Coronary artery (tissue), 2 donors: ENCODE measurements at regions not wholly inside any gene's neighbourhood (a gene's known extent, or its start where the extent isn't known, plus 50 kb on each side); places are given as distances from the start of the nearest gene placed in this dataset.

Source experiments
- DNase-seq: peaks from one replicate; pipeline ENCODE4 v3.0.0-alpha.2; 2017; ENCODE audit warnings: low spot score
- H3K27ac ChIP-seq, 2 donors: fragments of 200-600 bp; sonication (generic); one replicate each; pipeline ENCODE4 v1.5.1; 2016 to 2019
- H3K4me3 ChIP-seq: fragments of 200-600 bp; sonication (generic); 2 replicates; pipeline ENCODE4 v1.5.1; 2016; ENCODE audit warnings: mild to moderate bottlenecking, moderate library complexity
- TF ChIP-seq, protein P1 (sequence below): fragments of 200-600 bp; sonication (generic); IDR thresholded peaks from one replicate; pipeline ENCODE4 v1.5.1; 2019; ENCODE audit warnings: antibody characterized with exemption

GRCh38 chr7:16123117-16123770 lies 298.1 kb downstream of the CRPPA start:
- DNase-seq = no peak
- Histone ChIP-seq H3K27ac (no peak overlapping the region), H3K4me3 (no peak overlapping the region)
- TF ChIP-seq, protein P1, sequence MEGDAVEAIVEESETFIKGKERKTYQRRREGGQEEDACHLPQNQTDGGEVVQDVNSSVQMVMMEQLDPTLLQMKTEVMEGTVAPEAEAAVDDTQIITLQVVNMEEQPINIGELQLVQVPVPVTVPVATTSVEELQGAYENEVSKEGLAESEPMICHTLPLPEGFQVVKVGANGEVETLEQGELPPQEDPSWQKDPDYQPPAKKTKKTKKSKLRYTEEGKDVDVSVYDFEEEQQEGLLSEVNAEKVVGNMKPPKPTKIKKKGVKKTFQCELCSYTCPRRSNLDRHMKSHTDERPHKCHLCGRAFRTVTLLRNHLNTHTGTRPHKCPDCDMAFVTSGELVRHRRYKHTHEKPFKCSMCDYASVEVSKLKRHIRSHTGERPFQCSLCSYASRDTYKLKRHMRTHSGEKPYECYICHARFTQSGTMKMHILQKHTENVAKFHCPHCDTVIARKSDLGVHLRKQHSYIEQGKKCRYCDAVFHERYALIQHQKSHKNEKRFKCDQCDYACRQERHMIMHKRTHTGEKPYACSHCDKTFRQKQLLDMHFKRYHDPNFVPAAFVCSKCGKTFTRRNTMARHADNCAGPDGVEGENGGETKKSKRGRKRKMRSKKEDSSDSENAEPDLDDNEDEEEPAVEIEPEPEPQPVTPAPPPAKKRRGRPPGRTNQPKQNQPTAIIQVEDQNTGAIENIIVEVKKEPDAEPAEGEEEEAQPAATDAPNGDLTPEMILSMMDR = no peak

DNA sequence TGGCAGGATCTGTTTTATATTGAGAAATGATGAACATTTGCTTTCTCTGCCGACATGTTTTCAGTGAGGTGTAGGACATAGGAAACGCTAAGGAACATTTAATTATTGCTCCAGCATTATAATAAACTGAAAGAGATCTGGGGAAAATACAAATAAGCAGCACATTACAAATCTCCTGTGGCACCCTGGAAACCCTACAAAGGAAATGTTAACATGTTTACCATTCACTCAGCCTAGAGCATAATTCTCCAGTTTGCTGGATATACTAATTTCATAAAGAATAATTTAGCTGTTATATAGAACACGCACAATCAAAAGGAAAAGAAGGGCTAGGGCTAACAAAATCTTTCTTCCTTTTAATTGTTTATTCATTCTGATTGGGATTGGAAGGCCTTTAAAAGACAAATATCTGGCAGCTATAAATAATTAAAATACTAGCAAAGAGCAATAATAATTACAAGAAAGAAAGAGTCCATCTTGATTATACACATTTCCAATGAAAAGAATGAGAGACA lies 299.4 kb downstream of the CRPPA start:
- Histone ChIP-seq H3K4me3 (no peak overlapping the region), H3K27ac (no peak overlapping the region)
- TF ChIP-seq, protein P1 = no peak
- no peak for DNase-seq

- Histone ChIP-seq H3K4me3 (no peak overlapping the region), H3K27ac (no peak overlapping the region)
- TF ChIP-seq, protein P1 = no peak
- no peak for DNase-seq
Measured at GRCh38 chr7:16115374-16115773, 306.0 kb downstream of the CRPPA start.

- Histone ChIP-seq H3K4me3 (no peak overlapping the region), H3K27ac (no peak overlapping the region)
- DNase-seq = no peak
- TF ChIP-seq, protein P1 = no peak
Measured at GRCh38 chr7:16114633-16115032, 306.7 kb downstream of the CRPPA start.

- DNase-seq = no peak
- Histone ChIP-seq H3K4me3 (no peak overlapping the region), H3K27ac (no peak overlapping the region)
- TF ChIP-seq, protein P1 = no peak
Measured at GRCh38 chr7:16114071-16114470, 307.3 kb downstream of the CRPPA start.

DNA sequence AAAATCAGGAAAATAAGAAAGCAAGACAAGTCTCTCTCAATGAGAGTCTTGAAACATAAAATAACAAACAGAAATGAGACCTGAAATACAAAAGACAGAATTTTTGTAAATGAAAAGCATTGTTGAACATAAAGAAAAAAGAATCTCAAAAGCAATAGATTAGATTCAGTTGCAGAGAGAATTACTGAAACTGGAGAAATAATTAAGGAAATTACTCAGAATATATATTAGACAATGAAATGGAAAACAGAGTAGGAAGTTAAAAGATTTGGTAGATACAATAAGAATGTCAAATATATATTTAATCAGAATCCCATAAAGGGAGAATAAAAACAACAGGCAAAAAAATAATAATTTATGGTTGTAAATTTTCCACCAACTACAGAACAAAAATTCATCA lies 308.3 kb downstream of the CRPPA start:
- TF ChIP-seq, protein P1 = no peak
- DNase-seq = no peak

DNA sequence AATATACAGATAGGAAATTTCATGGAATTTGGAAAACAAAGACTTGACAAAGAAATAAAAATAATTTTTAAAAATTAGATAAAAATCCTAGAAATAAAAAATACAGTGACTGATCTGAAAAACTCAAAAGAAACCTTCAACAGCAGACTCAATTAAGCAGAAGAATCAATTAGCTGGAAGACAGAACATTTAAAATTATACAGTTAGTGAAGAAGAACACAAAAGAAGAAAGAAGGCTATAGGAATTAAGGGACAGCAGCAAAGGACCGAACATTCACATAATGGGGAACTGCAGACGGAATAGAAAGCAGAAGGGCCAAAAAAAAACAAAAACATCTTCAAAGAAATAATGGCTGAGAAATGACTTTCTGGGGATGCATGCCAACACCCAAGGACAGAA lies 314.5 kb downstream of the CRPPA start:
- DNase-seq = no peak
- no peak overlapping the region for H3K4me3 ChIP-seq
- H3K27ac ChIP-seq = no peak overlapping the region
- TF ChIP-seq, protein P1 = no peak

More for the DNA sequence above, 308.3 kb downstream of the CRPPA start:
- no peak overlapping the region for H3K4me3 ChIP-seq
- no peak overlapping the region for H3K27ac ChIP-seq
